ENCODE measurements at regions not wholly inside any gene's neighbourhood (a gene's known extent, or its start where the extent isn't known, plus 50 kb on each side); places are given as distances from the start of the nearest gene placed in this dataset.

GRCh38 chr11:86193297-86194095, 51.1 kb upstream of the EED start:
- peak in 2 of 4 donors; percentile 59 to 64 for DNase-seq
- no peaks in the 10 kb centered on the region for H3K36me3 ChIP-seq
- peaks cover 12 to 46% of the 10 kb centered on the region in 2 donors for H3K4me1 ChIP-seq
- no peaks in the 10 kb centered on the region for H3K27me3 ChIP-seq
- intact Hi-C loops (cut with DNase I), result loop anchor here in 1 of 2 donors (10.0 kb wide), 1 partner anchor 159 kb away; no protein-coding TSS in a partner anchor
- H3K27ac ChIP-seq, result peak overlapping the region; percentile 68 to 89
- peak overlapping the region in 1 of 2 donors; percentile 25 for H3K4me3 ChIP-seq
- TF ChIP-seq, protein P1, sequence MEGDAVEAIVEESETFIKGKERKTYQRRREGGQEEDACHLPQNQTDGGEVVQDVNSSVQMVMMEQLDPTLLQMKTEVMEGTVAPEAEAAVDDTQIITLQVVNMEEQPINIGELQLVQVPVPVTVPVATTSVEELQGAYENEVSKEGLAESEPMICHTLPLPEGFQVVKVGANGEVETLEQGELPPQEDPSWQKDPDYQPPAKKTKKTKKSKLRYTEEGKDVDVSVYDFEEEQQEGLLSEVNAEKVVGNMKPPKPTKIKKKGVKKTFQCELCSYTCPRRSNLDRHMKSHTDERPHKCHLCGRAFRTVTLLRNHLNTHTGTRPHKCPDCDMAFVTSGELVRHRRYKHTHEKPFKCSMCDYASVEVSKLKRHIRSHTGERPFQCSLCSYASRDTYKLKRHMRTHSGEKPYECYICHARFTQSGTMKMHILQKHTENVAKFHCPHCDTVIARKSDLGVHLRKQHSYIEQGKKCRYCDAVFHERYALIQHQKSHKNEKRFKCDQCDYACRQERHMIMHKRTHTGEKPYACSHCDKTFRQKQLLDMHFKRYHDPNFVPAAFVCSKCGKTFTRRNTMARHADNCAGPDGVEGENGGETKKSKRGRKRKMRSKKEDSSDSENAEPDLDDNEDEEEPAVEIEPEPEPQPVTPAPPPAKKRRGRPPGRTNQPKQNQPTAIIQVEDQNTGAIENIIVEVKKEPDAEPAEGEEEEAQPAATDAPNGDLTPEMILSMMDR (IDR thresholded peaks at IDR 0.05), result peak; percentile 68 to 76
- ATAC-seq, result peak; percentile 99
- no peaks in the 10 kb centered on the region for H3K9me3 ChIP-seq

DNA sequence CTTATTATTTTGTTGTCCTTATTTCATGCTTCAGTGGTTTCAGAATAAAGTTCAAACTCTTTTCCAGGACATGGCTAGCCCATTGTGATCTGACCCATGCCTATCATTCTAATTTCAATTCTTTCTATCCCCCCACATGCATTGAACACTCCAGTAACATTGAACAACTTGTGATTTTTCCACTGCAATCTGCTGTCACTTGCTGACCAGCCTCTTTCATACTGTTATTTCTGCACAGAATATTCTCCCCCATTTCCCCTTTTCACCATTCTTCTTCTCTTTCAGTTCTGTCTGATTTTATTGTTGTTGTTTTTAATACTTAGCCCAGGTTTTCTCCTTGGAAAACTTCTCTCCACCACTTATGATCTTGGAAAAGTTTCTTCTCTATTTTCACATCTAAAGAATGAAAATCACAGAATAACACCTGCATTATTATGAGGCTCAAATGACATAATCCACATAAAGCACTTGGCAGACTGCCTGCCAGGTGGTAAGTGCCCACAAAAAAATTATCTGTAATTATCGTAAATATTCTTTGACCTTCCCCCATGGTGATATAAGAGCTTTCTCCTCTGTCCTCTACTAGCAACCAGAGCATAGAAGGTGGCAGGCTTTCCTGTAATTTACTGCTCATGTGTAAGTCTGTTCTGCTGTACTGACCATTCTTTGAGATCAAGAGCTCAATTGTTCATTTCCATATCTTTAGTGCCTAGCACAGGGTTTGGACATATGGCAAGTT, 51.9 kb upstream of the EED start:
- peaks cover 12 to 42% of the 10 kb centered on the region in 2 donors for H3K4me1 ChIP-seq
- ATAC-seq (peak; percentile 9), DNase-seq (no peak)
- no peaks in the 10 kb centered on the region for H3K36me3 ChIP-seq
- H3K9me3 ChIP-seq, result no peaks in the 10 kb centered on the region
- H3K4me3 ChIP-seq, result peak overlapping the region in 1 of 2 donors; percentile 25
- TF ChIP-seq, protein P1 (IDR thresholded peaks at IDR 0.05), result no peak
- no peaks in the 10 kb centered on the region for H3K27me3 ChIP-seq
- H3K27ac ChIP-seq, result peak overlapping the region; percentile 68 to 89
- intact Hi-C loops (cut with DNase I), result loop anchor here in 1 of 2 donors (10.0 kb wide), 1 partner anchor 158 kb away; no protein-coding TSS in a partner anchor

- no peak for DNase-seq
- intact Hi-C loops (cut with DNase I), result loop anchor here in 1 of 2 donors (10.0 kb wide), 1 partner anchor 157 kb away; no protein-coding TSS in a partner anchor
- Histone ChIP-seq H3K27me3 (no peaks in the 10 kb centered on the region), H3K4me1 (peaks cover 12 to 34% of the 10 kb centered on the region in 2 donors), H3K9me3 (no peaks in the 10 kb centered on the region), H3K27ac (peak overlapping the region in 1 of 2 donors; percentile 89), H3K4me3 (no peak overlapping the region), H3K36me3 (no peaks in the 10 kb centered on the region)
- no peak for ATAC-seq
- TF ChIP-seq, protein P1 (IDR thresholded peaks at IDR 0.05), result no peak
Observed at GRCh38 chr11:86191874-86192273, 52.7 kb upstream of the EED start.

DNA sequence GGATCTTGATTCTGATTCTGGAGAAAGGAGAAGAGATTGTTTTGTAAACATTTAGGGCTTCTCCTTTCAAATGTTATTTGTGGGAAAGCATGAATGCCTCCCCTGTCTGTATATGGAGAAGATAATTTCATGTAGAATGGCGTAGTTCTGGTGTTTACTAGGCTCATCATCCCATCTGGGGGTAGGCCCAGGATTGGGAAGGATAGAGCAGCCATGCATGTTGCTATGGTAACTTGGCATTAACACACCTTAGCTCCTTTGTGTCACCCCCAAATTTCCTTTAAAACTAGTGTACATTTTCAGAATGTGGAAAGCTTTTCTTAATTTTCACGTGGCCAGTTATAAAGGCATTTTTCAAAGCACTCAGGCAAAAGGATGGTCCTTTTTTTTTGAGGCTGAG, 57.5 kb upstream of the EED start:
- TF ChIP-seq, protein P1 (IDR thresholded peaks at IDR 0.05), result no peak
- Histone ChIP-seq H3K36me3 (no peaks in the 10 kb centered on the region), H3K4me3 (no peak overlapping the region), H3K27ac (no peak overlapping the region), H3K9me3 (no peaks in the 10 kb centered on the region), H3K27me3 (no peaks in the 10 kb centered on the region), H3K4me1 (peaks cover 0 to 16% of the 10 kb centered on the region in 2 donors)
- intact Hi-C loops (cut with DNase I), result no loop called here
- ATAC-seq (no peak), DNase-seq (no peak)

- TF ChIP-seq, protein P1 (IDR thresholded peaks at IDR 0.05), result no peak
- peaks cover 0 to 15% of the 10 kb centered on the region in 2 donors for H3K4me1 ChIP-seq
- DNase-seq (no peak), ATAC-seq (no peak)
- no peaks in the 10 kb centered on the region for H3K36me3 ChIP-seq
- H3K27me3 ChIP-seq, result no peaks in the 10 kb centered on the region
- intact Hi-C loops (cut with DNase I), result no loop called here
- no peak overlapping the region for H3K27ac ChIP-seq
- H3K4me3 ChIP-seq, result no peak overlapping the region
- H3K9me3 ChIP-seq, result no peaks in the 10 kb centered on the region
Observed at GRCh38 chr11:86186386-86186785, 58.2 kb upstream of the EED start.
